Progenitor cell of endocrine pancreas (in vitro differentiated cells): ENCODE measurements at regions not wholly inside any gene's neighbourhood (a gene's known extent, or its start where the extent isn't known, plus 50 kb on each side); places are given as distances from the start of the nearest gene placed in this dataset.

Source experiments
- DNase-seq: peaks from one replicate; pipeline ENCODE4 v3.0.0; 2021; ENCODE audit warnings: low spot score; ENCODE audit not compliant: unreplicated experiment
- H3K27ac Mint-ChIP-seq: 2 replicates; pipeline ENCODE4 v1.8.0; 2021; ENCODE audit warnings: mild to moderate bottlenecking, moderate library complexity, mixed read lengths
- H3K27me3 Mint-ChIP-seq: 2 replicates; pipeline ENCODE4 v1.8.0; 2021; ENCODE audit warnings: mixed read lengths
- H3K36me3 Mint-ChIP-seq: 2 replicates; pipeline ENCODE4 v1.8.0; 2022; ENCODE audit warnings: mixed read lengths; ENCODE audit not compliant: insufficient read depth
- H3K4me1 Mint-ChIP-seq: 2 replicates; pipeline ENCODE4 v1.8.0; 2021; ENCODE audit warnings: low read depth, mixed read lengths
- H3K4me3 Mint-ChIP-seq: 2 replicates; pipeline ENCODE4 v1.8.0; 2021; ENCODE audit warnings: low read depth, mild to moderate bottlenecking, moderate library complexity, mixed read lengths
- H3K9me3 Mint-ChIP-seq: 2 replicates; pipeline ENCODE4 v1.8.0; 2021; ENCODE audit warnings: low read depth, mixed read lengths
- CTCF ChIP-seq: fragments of 200-600 bp; sonication (generic); IDR thresholded peaks from one replicate; pipeline ENCODE4 v1.5.0; 2021; ENCODE audit warnings: antibody characterized with exemption, mild to moderate bottlenecking; ENCODE audit not compliant: unreplicated experiment

GRCh38 chr13:86840250-86841191, 830.6 kb upstream of the SLITRK5 start:
- Mint-ChIP-seq H3K4me3 (no peak overlapping the region), H3K4me1 (peaks cover 20% of the 10 kb centered on the region), H3K9me3 (peaks cover 10% of the 10 kb centered on the region), H3K36me3 (peaks cover 5% of the 10 kb centered on the region), H3K27me3 (no peaks in the 10 kb centered on the region), H3K27ac (no peak overlapping the region)
- no peak for DNase-seq
- no peak for TF ChIP-seq CTCF

GRCh38 chr13:86841264-86841663, 829.9 kb upstream of the SLITRK5 start:
- H3K27me3 Mint-ChIP-seq = no peaks in the 10 kb centered on the region
- H3K36me3 Mint-ChIP-seq = peaks cover 2% of the 10 kb centered on the region
- TF ChIP-seq CTCF = no peak
- DNase-seq = no peak
- peaks cover 20% of the 10 kb centered on the region for H3K4me1 Mint-ChIP-seq
- H3K9me3 Mint-ChIP-seq = peaks cover 6% of the 10 kb centered on the region
- H3K27ac Mint-ChIP-seq = no peak overlapping the region
- no peak overlapping the region for H3K4me3 Mint-ChIP-seq

GRCh38 chr13:86846501-86846900, 824.7 kb upstream of the SLITRK5 start:
- no peak overlapping the region for H3K4me3 Mint-ChIP-seq
- H3K4me1 Mint-ChIP-seq = no peaks in the 10 kb centered on the region
- no peak overlapping the region for H3K27ac Mint-ChIP-seq
- H3K36me3 Mint-ChIP-seq = no peaks in the 10 kb centered on the region
- H3K27me3 Mint-ChIP-seq = no peaks in the 10 kb centered on the region
- H3K9me3 Mint-ChIP-seq = peaks cover 3% of the 10 kb centered on the region
- DNase-seq = no peak
- no peak for TF ChIP-seq CTCF

- no peak for DNase-seq
- Mint-ChIP-seq H3K36me3 (no peaks in the 10 kb centered on the region), H3K27ac (no peak overlapping the region), H3K4me1 (no peaks in the 10 kb centered on the region), H3K27me3 (no peaks in the 10 kb centered on the region), H3K4me3 (no peak overlapping the region), H3K9me3 (peaks cover 3% of the 10 kb centered on the region)
- no peak for TF ChIP-seq CTCF
These were observed 822.5 kb upstream of the SLITRK5 start for GRCh38 chr13:86848716-86849115.

- DNase-seq = no peak
- no peak for TF ChIP-seq CTCF
- Mint-ChIP-seq H3K9me3 (no peaks in the 10 kb centered on the region), H3K27ac (no peak overlapping the region), H3K36me3 (no peaks in the 10 kb centered on the region), H3K4me3 (no peak overlapping the region), H3K4me1 (no peaks in the 10 kb centered on the region), H3K27me3 (no peaks in the 10 kb centered on the region)
These were observed 814.2 kb upstream of the SLITRK5 start for GRCh38 chr13:86856991-86857390.
